ENCODE measurements at regions not wholly inside any gene's neighbourhood (a gene's known extent, or its start where the extent isn't known, plus 50 kb on each side); places are given as distances from the start of the nearest gene placed in this dataset.
"Not testable (repeated sequence)": the region's sequence is repeated elsewhere in the genome, so short reads cannot be mapped to it uniquely, and the experiment has no call there.

- DNase-seq (ENCODE audit: low spot score) (no peak), FAIRE-seq (peak; percentile 22)
These were observed 769.9 kb upstream of the SLITRK6 start for GRCh38 chr13:86569119-86569518.

- DNase-seq (ENCODE audit: low spot score) (peak; percentile 7), FAIRE-seq (peak; percentile 46)
These were observed 770.8 kb upstream of the SLITRK6 start for GRCh38 chr13:86569974-86570373.

- DNase-seq (ENCODE audit: low spot score) (peak; percentile 45), FAIRE-seq (peak; percentile 8)
These were observed 772.9 kb upstream of the SLITRK6 start for GRCh38 chr13:86572115-86572514.

GRCh38 chr13:86579662-86580061 is 780.4 kb upstream of the SLITRK6 start:
- DNase-seq (ENCODE audit: low spot score), result no peak
- FAIRE-seq, result no peak

GRCh38 chr13:86581706-86582105 is 782.5 kb upstream of the SLITRK6 start:
- FAIRE-seq, result no peak
- DNase-seq (ENCODE audit: low spot score), result peak; percentile 63

- FAIRE-seq, result no peak
- DNase-seq (ENCODE audit: low spot score), result no peak
These were observed 785.1 kb upstream of the SLITRK6 start for GRCh38 chr13:86584301-86584700.

GRCh38 chr13:86585835-86586234 is 786.6 kb upstream of the SLITRK6 start:
- FAIRE-seq (no peak), DNase-seq (ENCODE audit: low spot score) (no peak)

GRCh38 chr13:86591862-86592261 is 792.6 kb upstream of the SLITRK6 start:
- no peak for DNase-seq (ENCODE audit: low spot score)
- no peak for FAIRE-seq

- DNase-seq (ENCODE audit: low spot score), result peak; percentile 12
These were observed 802.1 kb upstream of the SLITRK6 start for GRCh38 chr13:86601351-86601750.

GRCh38 chr13:86606264-86606663 is 807.0 kb upstream of the SLITRK6 start:
- DNase-seq (ENCODE audit: low spot score) (no peak), FAIRE-seq (no peak)

More at GRCh38 chr13:86601351-86601750, 802.1 kb upstream of the SLITRK6 start:
- peak; percentile 34 for FAIRE-seq

- FAIRE-seq (no peak), DNase-seq (ENCODE audit: low spot score) (no peak)
These were observed 809.5 kb upstream of the SLITRK6 start for GRCh38 chr13:86608701-86609100.

GRCh38 chr13:86633346-86633745 is 834.1 kb upstream of the SLITRK6 start:
- FAIRE-seq (no peak), DNase-seq (ENCODE audit: low spot score) (no peak)

- FAIRE-seq; DNase-seq (ENCODE audit: low spot score): not testable (repeated sequence)
These were observed 852.0 kb upstream of the SLITRK6 start for GRCh38 chr13:86651171-86651570.

- DNase-seq (ENCODE audit: low spot score) (no peak), FAIRE-seq (no peak)
These were observed 853.8 kb upstream of the SLITRK6 start for GRCh38 chr13:86653009-86653408.

- FAIRE-seq, result no peak
- no peak for DNase-seq (ENCODE audit: low spot score)
These were observed 856.3 kb upstream of the SLITRK6 start for GRCh38 chr13:86655561-86655960.

- no peak for DNase-seq (ENCODE audit: low spot score)
- FAIRE-seq, result no peak
These were observed 860.9 kb upstream of the SLITRK6 start for GRCh38 chr13:86660090-86660489.

- FAIRE-seq, result no peak
- no peak for DNase-seq (ENCODE audit: low spot score)
These were observed 866.6 kb upstream of the SLITRK6 start for GRCh38 chr13:86665842-86666241.

GRCh38 chr13:86673931-86674431 is 874.8 kb upstream of the SLITRK6 start:
- no peak for DNase-seq (ENCODE audit: low spot score)
- no peak for FAIRE-seq

- FAIRE-seq, result no peak
- no peak for DNase-seq (ENCODE audit: low spot score)
These were observed 882.0 kb upstream of the SLITRK6 start for GRCh38 chr13:86681223-86681622.

GRCh38 chr13:86684402-86684801 is 885.2 kb upstream of the SLITRK6 start:
- FAIRE-seq, result no peak
- DNase-seq (ENCODE audit: low spot score), result no peak

- FAIRE-seq (no peak), DNase-seq (ENCODE audit: low spot score) (no peak)
These were observed 890.7 kb upstream of the SLITRK6 start for GRCh38 chr13:86689911-86690310.

- no peak for FAIRE-seq
- DNase-seq (ENCODE audit: low spot score), result no peak
These were observed 893.1 kb upstream of the SLITRK6 start for GRCh38 chr13:86692291-86692690.

- no peak for FAIRE-seq
- DNase-seq (ENCODE audit: low spot score), result no peak
These were observed 910.8 kb upstream of the SLITRK6 start for GRCh38 chr13:86710013-86710412.

GRCh38 chr13:86710896-86711295 is 911.7 kb upstream of the SLITRK6 start:
- DNase-seq (ENCODE audit: low spot score) (no peak), FAIRE-seq (no peak)
